Panc1 (cell line): ENCODE measurements at regions not wholly inside any gene's neighbourhood (a gene's known extent, or its start where the extent isn't known, plus 50 kb on each side); places are given as distances from the start of the nearest gene placed in this dataset.

Experiments
- ATAC-seq: fragments of 200-7000 bp; cut with Tn5 transposase; 2 replicates; pipeline ENCODE4 v1.9.1; 2020; ENCODE audit warnings: mild to moderate bottlenecking, moderate library complexity
- BruUV-seq: library from RNA; stranded (reverse); fragments of 400-500 nt; replicated peaks from 2 replicates; lab custom pipeline; 2021; lab: Mats Ljungman, UMichigan
- CTCF ChIA-PET: fragments of 300-600 bp; sonication (Branson Sonifier 250); formaldehyde crosslinking; loops from one replicate; lab custom pipeline; 2022; ENCODE audit warnings: antibody characterized with exemption; lab: Charles Lee
- POLR2A ChIA-PET: fragments of 300-600 bp; sonication (Branson Sonifier 250); formaldehyde crosslinking; loops from one replicate; lab custom pipeline; 2022; ENCODE audit warnings: antibody characterized with exemption; lab: Charles Lee
- DNase-seq: peaks from one replicate; pipeline ENCODE4 v3.0.0-alpha.2; 2010; ENCODE audit warnings: low read depth, low spot score
- H3K27ac ChIP-seq: 2 replicates; pipeline ENCODE4 v1.5.1; 2011; ENCODE audit warnings: mild to moderate bottlenecking, low read length, inconsistent platforms
- H3K27me3 ChIP-seq: fragments of 200-500 bp; sonication (Bioruptor generic); 2 replicates; pipeline ENCODE4 v1.6.0; 2014; ENCODE audit warnings: low read length, inconsistent platforms; ENCODE audit not compliant: control insufficient read depth, insufficient read depth
- H3K36me3 ChIP-seq: fragments of 200-500 bp; sonication (Bioruptor generic); 2 replicates; pipeline ENCODE4 v1.5.1; 2014; ENCODE audit warnings: inconsistent platforms, mild to moderate bottlenecking, low read length, moderate library complexity; ENCODE audit not compliant: control insufficient read depth, insufficient read depth
- H3K4me1 ChIP-seq: 2 replicates; pipeline ENCODE4 v1.5.1; 2011; ENCODE audit warnings: inconsistent platforms, mild to moderate bottlenecking, low read length, moderate library complexity; ENCODE audit not compliant: control insufficient read depth, insufficient read depth
- H3K4me3 ChIP-seq, 2 experiments: 2 replicates each; pipeline ENCODE4 v1.5.1; 2011 to 2012; ENCODE audit warnings: low read depth in 2 of 2, low read length in 2 of 2, mild to moderate bottlenecking in 2 of 2, inconsistent platforms in 1 of 2, moderate library complexity in 1 of 2
- H3K9me3 ChIP-seq: fragments of 200-500 bp; sonication (Bioruptor generic); 2 replicates; pipeline ENCODE4 v1.5.1; 2014; ENCODE audit warnings: low read depth, mild to moderate bottlenecking, inconsistent platforms, low read length, moderate library complexity; ENCODE audit not compliant: control insufficient read depth, insufficient read depth
- POLR2AphosphoS5 ChIP-seq: IDR thresholded peaks from 2 replicates; pipeline ENCODE4 v1.6.1; 2012; ENCODE audit warnings: mild to moderate bottlenecking, low read depth, low read length, moderate library complexity
- SIN3A ChIP-seq: IDR thresholded peaks from 2 replicates; pipeline ENCODE4 v1.6.1; 2012; ENCODE audit warnings: low read depth, mild to moderate bottlenecking, low read length, moderate library complexity, borderline replicate concordance; ENCODE audit not compliant: insufficient read depth
- TCF7L2 ChIP-seq: IDR thresholded peaks from 2 replicates; pipeline ENCODE4 v1.6.1; 2011; ENCODE audit warnings: mild to moderate bottlenecking, low read depth, low read length, inconsistent platforms
- in situ Hi-C: cut with HindIII; loops from 2 replicates; pipeline ENCODE4 v1.10.0; 2016; ENCODE audit warnings: low sequenced_read_pairs, low pct_unique_long_range_greater_than_20kb
- intact Hi-C: fragments of 100-400 bp; cut with micrococcal nuclease; formaldehyde crosslinking; loops from one replicate; pipeline ENCODE4 v1.10.0; 2022; ENCODE audit not compliant: unreplicated experiment
- TF ChIP-seq, protein P1 (sequence below), 2 experiments: IDR thresholded peaks; 2 replicates each; pipeline ENCODE4 v1.6.1; 2011 to 2012; ENCODE audit warnings: low read depth in 2 of 2, control low read depth in 1 of 2, low read length in 1 of 2, mild to moderate bottlenecking in 1 of 2, moderate library complexity in 1 of 2; ENCODE audit not compliant: insufficient read depth in 1 of 2
- TF ChIP-seq, protein P2 (sequence below): fragments of 450-650 bp; IDR thresholded peaks from 2 replicates; pipeline ENCODE4 v1.5.1; 2017; ENCODE audit warnings: mild to moderate bottlenecking

DNA sequence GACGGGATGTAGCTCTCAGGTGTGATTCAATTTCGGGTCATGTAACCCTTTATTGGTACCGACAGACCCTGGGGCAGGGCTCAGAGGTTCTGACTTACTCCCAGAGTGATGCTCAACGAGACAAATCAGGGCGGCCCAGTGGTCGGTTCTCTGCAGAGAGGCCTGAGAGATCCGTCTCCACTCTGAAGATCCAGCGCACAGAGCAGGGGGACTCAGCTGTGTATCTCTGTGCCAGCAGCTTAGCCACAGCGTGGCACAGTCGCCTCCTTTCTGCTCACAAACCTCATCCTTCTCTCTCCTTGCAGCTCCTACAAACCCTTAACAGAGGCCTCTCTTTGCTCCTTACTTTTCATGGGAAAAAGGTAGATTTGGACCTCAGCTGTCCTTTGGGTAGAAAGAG, 197.5 kb upstream of the PRSS58 start:
- intact Hi-C loops (no loop called here), in situ Hi-C loops (no loop called here)
- H3K27ac ChIP-seq, result no peak overlapping the region
- no peaks in the 10 kb centered on the region for H3K36me3 ChIP-seq
- DNase-seq (no peak), ATAC-seq (no peak)
- BruUV-seq, result no TSS peak
- H3K9me3 ChIP-seq, result no peaks in the 10 kb centered on the region
- POLR2A ChIA-PET, result interaction anchor here (0.6 kb wide), 1 partner anchor 87 kb away, joined by 3 read pairs; no protein-coding TSS in a partner anchor
- TF ChIP-seq POLR2AphosphoS5 (no peak), SIN3A (no peak), TCF7L2 (no peak)
- TF ChIP-seq, protein P1, sequence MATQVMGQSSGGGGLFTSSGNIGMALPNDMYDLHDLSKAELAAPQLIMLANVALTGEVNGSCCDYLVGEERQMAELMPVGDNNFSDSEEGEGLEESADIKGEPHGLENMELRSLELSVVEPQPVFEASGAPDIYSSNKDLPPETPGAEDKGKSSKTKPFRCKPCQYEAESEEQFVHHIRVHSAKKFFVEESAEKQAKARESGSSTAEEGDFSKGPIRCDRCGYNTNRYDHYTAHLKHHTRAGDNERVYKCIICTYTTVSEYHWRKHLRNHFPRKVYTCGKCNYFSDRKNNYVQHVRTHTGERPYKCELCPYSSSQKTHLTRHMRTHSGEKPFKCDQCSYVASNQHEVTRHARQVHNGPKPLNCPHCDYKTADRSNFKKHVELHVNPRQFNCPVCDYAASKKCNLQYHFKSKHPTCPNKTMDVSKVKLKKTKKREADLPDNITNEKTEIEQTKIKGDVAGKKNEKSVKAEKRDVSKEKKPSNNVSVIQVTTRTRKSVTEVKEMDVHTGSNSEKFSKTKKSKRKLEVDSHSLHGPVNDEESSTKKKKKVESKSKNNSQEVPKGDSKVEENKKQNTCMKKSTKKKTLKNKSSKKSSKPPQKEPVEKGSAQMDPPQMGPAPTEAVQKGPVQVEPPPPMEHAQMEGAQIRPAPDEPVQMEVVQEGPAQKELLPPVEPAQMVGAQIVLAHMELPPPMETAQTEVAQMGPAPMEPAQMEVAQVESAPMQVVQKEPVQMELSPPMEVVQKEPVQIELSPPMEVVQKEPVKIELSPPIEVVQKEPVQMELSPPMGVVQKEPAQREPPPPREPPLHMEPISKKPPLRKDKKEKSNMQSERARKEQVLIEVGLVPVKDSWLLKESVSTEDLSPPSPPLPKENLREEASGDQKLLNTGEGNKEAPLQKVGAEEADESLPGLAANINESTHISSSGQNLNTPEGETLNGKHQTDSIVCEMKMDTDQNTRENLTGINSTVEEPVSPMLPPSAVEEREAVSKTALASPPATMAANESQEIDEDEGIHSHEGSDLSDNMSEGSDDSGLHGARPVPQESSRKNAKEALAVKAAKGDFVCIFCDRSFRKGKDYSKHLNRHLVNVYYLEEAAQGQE (IDR thresholded peaks at IDR 0.05; ENCODE audit: insufficient read depth in 1 of 2, low read depth in 2 of 2, low read length in 1 of 2), result no peak
- TF ChIP-seq, protein P2, sequence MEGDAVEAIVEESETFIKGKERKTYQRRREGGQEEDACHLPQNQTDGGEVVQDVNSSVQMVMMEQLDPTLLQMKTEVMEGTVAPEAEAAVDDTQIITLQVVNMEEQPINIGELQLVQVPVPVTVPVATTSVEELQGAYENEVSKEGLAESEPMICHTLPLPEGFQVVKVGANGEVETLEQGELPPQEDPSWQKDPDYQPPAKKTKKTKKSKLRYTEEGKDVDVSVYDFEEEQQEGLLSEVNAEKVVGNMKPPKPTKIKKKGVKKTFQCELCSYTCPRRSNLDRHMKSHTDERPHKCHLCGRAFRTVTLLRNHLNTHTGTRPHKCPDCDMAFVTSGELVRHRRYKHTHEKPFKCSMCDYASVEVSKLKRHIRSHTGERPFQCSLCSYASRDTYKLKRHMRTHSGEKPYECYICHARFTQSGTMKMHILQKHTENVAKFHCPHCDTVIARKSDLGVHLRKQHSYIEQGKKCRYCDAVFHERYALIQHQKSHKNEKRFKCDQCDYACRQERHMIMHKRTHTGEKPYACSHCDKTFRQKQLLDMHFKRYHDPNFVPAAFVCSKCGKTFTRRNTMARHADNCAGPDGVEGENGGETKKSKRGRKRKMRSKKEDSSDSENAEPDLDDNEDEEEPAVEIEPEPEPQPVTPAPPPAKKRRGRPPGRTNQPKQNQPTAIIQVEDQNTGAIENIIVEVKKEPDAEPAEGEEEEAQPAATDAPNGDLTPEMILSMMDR, result no peak
- H3K27me3 ChIP-seq, result peaks cover 6% of the 10 kb centered on the region; the same call in 1 of the 2 replicates
- H3K4me3 ChIP-seq, result no peak overlapping the region
- H3K4me1 ChIP-seq, result no peaks in the 10 kb centered on the region
- CTCF ChIA-PET, result no interaction called here

- no peaks in the 10 kb centered on the region for H3K9me3 ChIP-seq
- no peak overlapping the region for H3K4me3 ChIP-seq
- DNase-seq, result no peak
- in situ Hi-C loops, result no loop called here
- no peak overlapping the region for H3K27ac ChIP-seq
- CTCF ChIA-PET, result no interaction called here
- H3K36me3 ChIP-seq, result no peaks in the 10 kb centered on the region
- no TSS peak for BruUV-seq
- intact Hi-C loops, result no loop called here
- ATAC-seq, result no peak
- H3K4me1 ChIP-seq, result no peaks in the 10 kb centered on the region
- peaks cover 6% of the 10 kb centered on the region; the same call in 1 of the 2 replicates for H3K27me3 ChIP-seq
- POLR2A ChIA-PET, result no interaction called here
- TF ChIP-seq, protein P1 (IDR thresholded peaks at IDR 0.05; ENCODE audit: insufficient read depth in 1 of 2, low read depth in 2 of 2, low read length in 1 of 2), result no peak
- TF ChIP-seq SIN3A (no peak), TCF7L2 (no peak), POLR2AphosphoS5 (no peak)
- TF ChIP-seq, protein P2, result no peak
Measured at GRCh38 chr7:142454862-142455261, 197.0 kb upstream of the PRSS58 start.
